BJ (cell line): ENCODE measurements at regions not wholly inside any gene's neighbourhood (a gene's known extent, or its start where the extent isn't known, plus 50 kb on each side); places are given as distances from the start of the nearest gene placed in this dataset.

Source experiments
- CTCF ChIA-PET: fragments of 350-600 bp; formaldehyde crosslinking; extraction: SDS; loops from one replicate; lab custom pipeline; 2021; ENCODE audit warnings: antibody characterized with exemption, inconsistent platforms; lab: Yijun Ruan, JAX
- POLR2A ChIA-PET: fragments of 300-600 bp; sonication (Branson Sonifier 250); formaldehyde crosslinking; extraction: SDS; loops from one replicate; lab custom pipeline; 2021; ENCODE audit warnings: antibody characterized with exemption; lab: Charles Lee
- DNase-seq: peaks from one replicate; pipeline ENCODE4 v3.0.0-alpha.2; 2011; ENCODE audit warnings: low read depth
- H3K27me3 ChIP-seq: 2 replicates; pipeline ENCODE4 v1.6.0; 2011; ENCODE audit warnings: low read length; ENCODE audit not compliant: control insufficient read depth, insufficient read depth
- H3K36me3 ChIP-seq: 2 replicates; pipeline ENCODE4 v1.5.1; 2011; ENCODE audit warnings: low read length; ENCODE audit not compliant: control insufficient read depth, insufficient read depth
- H3K4me3 ChIP-seq: 2 replicates; pipeline ENCODE4 v1.5.1; 2011; ENCODE audit warnings: low read depth, mild to moderate bottlenecking, control low read depth, low read length
- TF ChIP-seq, protein P1 (sequence below): IDR thresholded peaks from 2 replicates; pipeline ENCODE4 v1.5.1; 2011; ENCODE audit warnings: low read depth, mild to moderate bottlenecking, control low read depth, inconsistent platforms, low read length, moderate library complexity; ENCODE audit not compliant: insufficient read depth

DNA sequence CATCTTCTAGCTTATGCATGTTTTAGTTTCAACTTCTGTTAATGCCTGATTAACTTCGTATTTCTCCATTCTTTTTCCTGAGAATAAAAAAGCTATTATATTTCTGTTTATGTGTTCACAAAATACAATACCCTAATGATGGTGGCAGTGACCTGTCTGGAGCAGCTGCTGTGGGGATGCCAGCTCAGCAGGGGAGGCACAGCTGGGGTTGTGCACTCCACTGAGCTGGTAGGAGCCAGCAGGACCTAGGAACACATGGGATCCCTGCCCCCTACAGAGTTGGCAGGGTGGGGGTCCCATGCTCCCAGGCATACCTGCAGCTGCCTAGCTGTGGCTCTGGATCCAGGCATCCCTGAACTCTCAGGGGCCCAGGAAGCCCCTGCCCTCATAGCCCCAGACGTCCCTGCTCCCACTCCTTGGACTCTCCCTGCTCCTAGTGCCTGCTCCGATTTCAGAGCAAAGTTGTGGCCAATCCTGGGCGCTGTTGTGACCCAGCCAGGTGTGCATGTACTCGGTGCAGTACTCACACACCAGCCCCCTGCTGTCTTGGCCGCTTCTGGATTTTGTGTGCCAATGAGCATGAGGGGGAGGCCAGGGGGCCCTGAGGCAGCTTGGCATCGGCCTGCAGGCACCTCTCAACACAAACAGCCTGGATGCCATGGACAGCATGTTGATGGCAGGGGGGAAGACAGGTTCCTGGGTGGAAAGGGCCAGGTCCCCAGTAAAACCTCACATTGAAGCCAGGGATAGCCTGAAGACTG is 546.0 kb downstream of the ZNF804A start:
- no peaks in the 10 kb centered on the region for H3K36me3 ChIP-seq
- no peak for DNase-seq
- ChIA-PET POLR2A (no interaction called here), CTCF (no interaction called here)
- H3K4me3 ChIP-seq: no peak overlapping the region
- TF ChIP-seq, protein P1, sequence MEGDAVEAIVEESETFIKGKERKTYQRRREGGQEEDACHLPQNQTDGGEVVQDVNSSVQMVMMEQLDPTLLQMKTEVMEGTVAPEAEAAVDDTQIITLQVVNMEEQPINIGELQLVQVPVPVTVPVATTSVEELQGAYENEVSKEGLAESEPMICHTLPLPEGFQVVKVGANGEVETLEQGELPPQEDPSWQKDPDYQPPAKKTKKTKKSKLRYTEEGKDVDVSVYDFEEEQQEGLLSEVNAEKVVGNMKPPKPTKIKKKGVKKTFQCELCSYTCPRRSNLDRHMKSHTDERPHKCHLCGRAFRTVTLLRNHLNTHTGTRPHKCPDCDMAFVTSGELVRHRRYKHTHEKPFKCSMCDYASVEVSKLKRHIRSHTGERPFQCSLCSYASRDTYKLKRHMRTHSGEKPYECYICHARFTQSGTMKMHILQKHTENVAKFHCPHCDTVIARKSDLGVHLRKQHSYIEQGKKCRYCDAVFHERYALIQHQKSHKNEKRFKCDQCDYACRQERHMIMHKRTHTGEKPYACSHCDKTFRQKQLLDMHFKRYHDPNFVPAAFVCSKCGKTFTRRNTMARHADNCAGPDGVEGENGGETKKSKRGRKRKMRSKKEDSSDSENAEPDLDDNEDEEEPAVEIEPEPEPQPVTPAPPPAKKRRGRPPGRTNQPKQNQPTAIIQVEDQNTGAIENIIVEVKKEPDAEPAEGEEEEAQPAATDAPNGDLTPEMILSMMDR: no peak
- H3K27me3 ChIP-seq: no peaks in the 10 kb centered on the region

DNA sequence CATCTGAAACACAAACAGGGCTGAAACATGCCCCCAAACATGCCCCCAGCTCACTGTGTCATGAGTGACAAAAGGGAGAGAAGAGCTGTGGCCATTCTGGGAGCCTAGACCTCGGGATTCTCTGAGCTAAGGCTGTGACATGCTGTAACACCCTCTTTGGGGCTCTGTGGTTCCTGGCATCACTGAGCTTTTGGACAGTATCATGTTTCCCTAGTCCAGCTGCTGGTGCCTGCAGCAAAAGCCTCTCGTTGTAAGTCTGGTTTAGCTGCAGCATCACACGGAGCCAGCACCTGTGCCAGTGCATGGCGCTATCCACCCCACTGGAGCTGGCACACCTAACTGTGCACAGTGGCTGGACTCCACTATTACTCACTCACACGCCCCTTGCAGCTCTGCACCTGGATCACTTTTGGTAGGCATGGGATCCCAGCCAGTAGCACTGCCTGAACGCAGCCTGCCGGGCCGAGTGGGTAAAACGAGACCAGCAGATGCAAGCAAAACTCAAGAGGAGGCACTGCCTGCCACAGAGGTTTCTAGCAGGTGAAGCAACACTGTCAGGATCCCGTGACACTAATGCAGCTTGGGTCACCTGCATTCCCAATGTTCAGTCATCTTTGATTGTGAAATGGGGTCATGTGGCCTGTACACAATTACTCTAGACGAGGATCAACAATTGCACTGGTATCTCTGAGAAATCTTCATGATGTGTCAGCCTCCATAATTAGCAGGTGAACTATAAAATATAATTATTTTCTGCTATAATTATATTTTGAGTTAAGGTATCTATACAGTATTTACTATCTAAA is 547.2 kb downstream of the ZNF804A start:
- DNase-seq: no peak
- Histone ChIP-seq H3K36me3 (no peaks in the 10 kb centered on the region), H3K27me3 (no peaks in the 10 kb centered on the region), H3K4me3 (no peak overlapping the region)
- TF ChIP-seq, protein P1: no peak
- POLR2A ChIA-PET: no interaction called here
- CTCF ChIA-PET: no interaction called here

DNA sequence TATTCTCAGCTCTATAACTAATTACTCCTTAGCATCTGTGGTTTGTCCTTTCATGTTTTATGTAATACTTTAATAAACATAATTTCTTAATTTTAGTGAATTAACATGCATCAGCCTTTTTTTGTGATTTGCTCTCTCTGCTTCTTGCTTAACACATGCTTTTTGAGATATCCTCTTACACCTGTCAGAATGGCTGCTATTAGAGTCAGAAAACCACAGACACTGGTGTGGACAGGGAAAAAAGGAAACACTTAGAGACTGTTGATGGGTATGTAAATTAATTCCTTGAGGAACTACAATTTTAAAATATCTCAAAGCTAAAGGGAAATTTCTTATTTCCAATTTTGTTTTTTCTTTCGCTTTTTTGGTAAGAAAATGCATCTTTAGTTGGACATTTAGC is 549.0 kb downstream of the ZNF804A start:
- Histone ChIP-seq H3K36me3 (no peaks in the 10 kb centered on the region), H3K4me3 (no peak overlapping the region), H3K27me3 (no peaks in the 10 kb centered on the region)
- ChIA-PET CTCF (no interaction called here), POLR2A (no interaction called here)
- no peak for DNase-seq
- TF ChIP-seq, protein P1: no peak

DNA sequence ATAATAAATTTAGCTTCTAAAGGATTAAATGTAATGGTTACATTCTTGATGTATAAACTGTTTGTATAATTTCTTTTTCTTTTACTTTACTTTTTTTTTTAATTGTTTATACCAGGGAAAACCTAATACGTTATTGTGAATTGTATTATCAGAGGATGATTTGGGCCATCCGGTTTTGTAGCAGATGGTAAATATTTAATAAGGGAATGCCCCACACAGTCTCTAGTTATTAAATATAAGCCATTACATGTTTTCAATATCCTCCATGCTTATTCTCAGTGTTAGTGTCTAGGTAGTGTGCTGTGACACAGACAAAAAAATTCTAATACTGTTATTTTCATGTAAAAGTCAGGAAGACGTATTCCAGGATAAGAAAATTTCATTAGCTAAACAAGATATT is 553.9 kb downstream of the ZNF804A start:
- CTCF ChIA-PET: no interaction called here
- H3K27me3 ChIP-seq: no peaks in the 10 kb centered on the region
- H3K4me3 ChIP-seq: no peak overlapping the region
- POLR2A ChIA-PET: no interaction called here
- TF ChIP-seq, protein P1: no peak
- no peak for DNase-seq
- H3K36me3 ChIP-seq: no peaks in the 10 kb centered on the region

DNA sequence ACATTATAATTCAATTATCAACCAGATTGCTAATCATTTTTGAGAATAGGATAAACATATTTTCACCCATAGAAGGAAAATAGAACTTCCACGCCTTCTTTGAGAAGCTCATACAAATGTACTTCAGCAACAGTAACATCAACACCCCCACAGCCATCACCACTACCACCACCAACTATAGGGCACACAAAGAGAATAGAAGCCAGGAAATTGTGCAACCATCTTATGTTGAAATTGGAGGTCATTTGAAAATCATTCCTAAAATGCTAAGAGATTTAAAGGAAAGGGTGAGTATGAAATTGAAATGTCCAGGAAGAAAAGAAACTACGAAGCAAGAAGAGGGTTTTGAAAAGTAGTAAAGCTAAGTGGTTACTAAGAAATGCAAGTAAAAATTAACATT is 563.4 kb downstream of the ZNF804A start:
- no peaks in the 10 kb centered on the region for H3K27me3 ChIP-seq
- no peak overlapping the region for H3K4me3 ChIP-seq
- TF ChIP-seq, protein P1: no peak
- POLR2A ChIA-PET: no interaction called here
- H3K36me3 ChIP-seq: no peaks in the 10 kb centered on the region
- CTCF ChIA-PET: no interaction called here
- no peak for DNase-seq
